ENCODE measurements at regions not wholly inside any gene's neighbourhood (a gene's known extent, or its start where the extent isn't known, plus 50 kb on each side); places are given as distances from the start of the nearest gene placed in this dataset.

- DNase-seq: no peak
These were observed 461.1 kb upstream of the NXPH2 start for GRCh38 chr2:139241286-139241685.

- no peak for DNase-seq
These were observed 456.8 kb upstream of the NXPH2 start for GRCh38 chr2:139237023-139237422.

- no peak for DNase-seq
These were observed 450.7 kb upstream of the NXPH2 start for GRCh38 chr2:139230881-139231280.

GRCh38 chr2:139228276-139228675 lies 448.1 kb upstream of the NXPH2 start:
- no peak for DNase-seq

- no peak for DNase-seq
These were observed 445.8 kb upstream of the NXPH2 start for GRCh38 chr2:139225961-139226360.

GRCh38 chr2:139218181-139218580 lies 438.0 kb upstream of the NXPH2 start:
- DNase-seq: no peak

GRCh38 chr2:139217641-139218040 lies 437.5 kb upstream of the NXPH2 start:
- DNase-seq: no peak

- no peak for DNase-seq
These were observed 436.2 kb upstream of the NXPH2 start for GRCh38 chr2:139216435-139216834.

- DNase-seq: no peak
These were observed 434.6 kb upstream of the NXPH2 start for GRCh38 chr2:139214801-139215200.

- DNase-seq: no peak
These were observed 429.4 kb upstream of the NXPH2 start for GRCh38 chr2:139209586-139209985.

- no peak for DNase-seq
These were observed 421.3 kb upstream of the NXPH2 start for GRCh38 chr2:139201516-139201915.

GRCh38 chr2:139196754-139197153 lies 416.6 kb upstream of the NXPH2 start:
- no peak for DNase-seq

GRCh38 chr2:139194546-139194945 lies 414.4 kb upstream of the NXPH2 start:
- DNase-seq: no peak

GRCh38 chr2:139177041-139177440 lies 396.9 kb upstream of the NXPH2 start:
- no peak for DNase-seq

- DNase-seq: no peak
These were observed 395.3 kb upstream of the NXPH2 start for GRCh38 chr2:139175510-139175909.

GRCh38 chr2:139170406-139170805 lies 390.2 kb upstream of the NXPH2 start:
- no peak for DNase-seq

GRCh38 chr2:139165601-139166000 lies 385.4 kb upstream of the NXPH2 start:
- DNase-seq: no peak

GRCh38 chr2:139165041-139165440 lies 384.9 kb upstream of the NXPH2 start:
- DNase-seq: no peak

- DNase-seq: no peak
These were observed 382.8 kb upstream of the NXPH2 start for GRCh38 chr2:139162957-139163356.

- DNase-seq: no peak
These were observed 382.3 kb upstream of the NXPH2 start for GRCh38 chr2:139162456-139162855.

- no peak for DNase-seq
These were observed 380.6 kb upstream of the NXPH2 start for GRCh38 chr2:139160836-139161235.

GRCh38 chr2:139159177-139159576 lies 379.0 kb upstream of the NXPH2 start:
- DNase-seq: no peak

GRCh38 chr2:139156730-139157129 lies 376.5 kb upstream of the NXPH2 start:
- DNase-seq: no peak

- DNase-seq: no peak
These were observed 375.8 kb upstream of the NXPH2 start for GRCh38 chr2:139155991-139156390.

- no peak for DNase-seq
These were observed 362.2 kb upstream of the NXPH2 start for GRCh38 chr2:139142252-139142880.

- no peak for DNase-seq
These were observed 344.1 kb upstream of the NXPH2 start for GRCh38 chr2:139124271-139124670.
